GM10266 (cell line): ENCODE measurements at regions not wholly inside any gene's neighbourhood (a gene's known extent, or its start where the extent isn't known, plus 50 kb on each side); places are given as distances from the start of the nearest gene placed in this dataset.
"Not testable (repeated sequence)": the region's sequence is repeated elsewhere in the genome, so short reads cannot be mapped to it uniquely, and the experiment has no call there.

Experiments
- DNase-seq: peaks from one replicate; pipeline ENCODE4 v3.0.0; 2012; ENCODE audit errors: extremely low spot score
- CTCF ChIP-seq: IDR thresholded peaks from 2 replicates; pipeline ENCODE4 v1.5.1; 2012; ENCODE audit warnings: mild to moderate bottlenecking, low read depth; ENCODE audit not compliant: control insufficient read depth, insufficient read depth; ENCODE audit errors: missing control alignments

- no peak for DNase-seq
- no peak for TF ChIP-seq CTCF
Observed at GRCh38 chr5:162911873-162912272, 525.5 kb upstream of the CCNG1 start.

GRCh38 chr5:162916368-162916767, 521.0 kb upstream of the CCNG1 start:
- no peak for TF ChIP-seq CTCF

GRCh38 chr5:162929104-162929503, 508.3 kb upstream of the CCNG1 start:
- TF ChIP-seq CTCF = no peak
- no peak for DNase-seq

More at GRCh38 chr5:162916368-162916767, 521.0 kb upstream of the CCNG1 start:
- no peak for DNase-seq

- no peak for TF ChIP-seq CTCF
- no peak for DNase-seq
Observed at GRCh38 chr5:162931501-162931900, 505.9 kb upstream of the CCNG1 start.

GRCh38 chr5:162939991-162940390, 497.4 kb upstream of the CCNG1 start:
- TF ChIP-seq CTCF = no peak
- DNase-seq = no peak

GRCh38 chr5:162948677-162949076, 488.7 kb upstream of the CCNG1 start:
- no peak for TF ChIP-seq CTCF
- no peak for DNase-seq

- TF ChIP-seq CTCF = no peak
- no peak for DNase-seq
Observed at GRCh38 chr5:162956570-162956969, 480.8 kb upstream of the CCNG1 start.

- not testable (repeated sequence) for DNase-seq
Observed at GRCh38 chr5:162964144-162964543, 473.3 kb upstream of the CCNG1 start.
